GM21367 (cell line): ENCODE measurements at regions not wholly inside any gene's neighbourhood (a gene's known extent, or its start where the extent isn't known, plus 50 kb on each side); places are given as distances from the start of the nearest gene placed in this dataset.

Experiments
- ATAC-seq: cut with Tn5 transposase; IDR thresholded peaks from one replicate; pipeline ENCODE4 v1.9.1; 2021; ENCODE audit not compliant: unreplicated experiment

- no peak for ATAC-seq
Measured at GRCh38 chrY:13149148-13149547, 244.5 kb downstream of the DDX3Y start.

- no peak for ATAC-seq
Measured at GRCh38 chrY:13167698-13168097, 263.0 kb downstream of the DDX3Y start.

- no peak for ATAC-seq
Measured at GRCh38 chrY:13168257-13168656, 263.6 kb downstream of the DDX3Y start.
